CD4-positive, alpha-beta T cell treated with Interleukin-12 subunit alpha and Interleukin-12 subunit beta, for 1 hour (primary cell): ENCODE measurements at regions not wholly inside any gene's neighbourhood (a gene's known extent, or its start where the extent isn't known, plus 50 kb on each side); places are given as distances from the start of the nearest gene placed in this dataset.
"Not testable (repeated sequence)": the region's sequence is repeated elsewhere in the genome, so short reads cannot be mapped to it uniquely, and the experiment has no call there.

Experiments
- DNase-seq: peaks from one replicate; pipeline ENCODE4 v3.0.0-alpha.2; 2020

- DNase-seq, result no peak
These were observed 250.4 kb upstream of the ST8SIA4 start for GRCh38 chr5:101153526-101153925.

- no peak for DNase-seq
These were observed 240.4 kb upstream of the ST8SIA4 start for GRCh38 chr5:101143526-101143925.

- no peak for DNase-seq
These were observed 239.0 kb upstream of the ST8SIA4 start for GRCh38 chr5:101142102-101142501.

GRCh38 chr5:101136454-101136853, 233.4 kb upstream of the ST8SIA4 start:
- no peak for DNase-seq

GRCh38 chr5:101123363-101123762, 220.3 kb upstream of the ST8SIA4 start:
- no peak for DNase-seq

- DNase-seq, result no peak
These were observed 209.6 kb upstream of the ST8SIA4 start for GRCh38 chr5:101112645-101113044.

GRCh38 chr5:101103874-101104273, 200.8 kb upstream of the ST8SIA4 start:
- no peak for DNase-seq

- no peak for DNase-seq
These were observed 199.4 kb upstream of the ST8SIA4 start for GRCh38 chr5:101102506-101102905.

- no peak for DNase-seq
These were observed 188.8 kb upstream of the ST8SIA4 start for GRCh38 chr5:101091902-101092301.

- DNase-seq, result no peak
These were observed 181.3 kb upstream of the ST8SIA4 start for GRCh38 chr5:101084353-101084752.

- DNase-seq, result no peak
These were observed 177.6 kb upstream of the ST8SIA4 start for GRCh38 chr5:101080462-101081240.

GRCh38 chr5:101068298-101068697, 165.2 kb upstream of the ST8SIA4 start:
- DNase-seq, result no peak

GRCh38 chr5:101067429-101067828, 164.3 kb upstream of the ST8SIA4 start:
- DNase-seq, result no peak

GRCh38 chr5:101062902-101063301, 159.8 kb upstream of the ST8SIA4 start:
- no peak for DNase-seq

- no peak for DNase-seq
These were observed 144.1 kb upstream of the ST8SIA4 start for GRCh38 chr5:101047181-101047580.

GRCh38 chr5:101045689-101046088, 142.6 kb upstream of the ST8SIA4 start:
- peak; percentile 34 for DNase-seq

- DNase-seq, result not testable (repeated sequence)
These were observed 136.9 kb upstream of the ST8SIA4 start for GRCh38 chr5:101040002-101040401.

- DNase-seq, result no peak
These were observed 133.7 kb upstream of the ST8SIA4 start for GRCh38 chr5:101036778-101037177.

GRCh38 chr5:101035425-101035824, 132.3 kb upstream of the ST8SIA4 start:
- no peak for DNase-seq

GRCh38 chr5:101024299-101024698, 121.2 kb upstream of the ST8SIA4 start:
- DNase-seq, result no peak

GRCh38 chr5:101018299-101018698, 115.2 kb upstream of the ST8SIA4 start:
- no peak for DNase-seq

- peak; percentile 7 for DNase-seq
These were observed 109.8 kb upstream of the ST8SIA4 start for GRCh38 chr5:101012880-101013279.

GRCh38 chr5:101009758-101010519, 106.9 kb upstream of the ST8SIA4 start:
- no peak for DNase-seq

- DNase-seq, result no peak
These were observed 89.3 kb upstream of the ST8SIA4 start for GRCh38 chr5:100992354-100992753.
